GM12878 (cell line): ENCODE measurements at regions not wholly inside any gene's neighbourhood (a gene's known extent, or its start where the extent isn't known, plus 50 kb on each side); places are given as distances from the start of the nearest gene placed in this dataset.

ENCODE experiments used
- ATAC-seq: fragments of 200-7000 bp; cut with Tn5 transposase; 3 replicates; pipeline ENCODE4 v1.9.1; 2020; ENCODE audit warnings: mild to moderate bottlenecking, moderate library complexity
- BruUV-seq: library from RNA; stranded (reverse); fragments of 400-500 nt; replicated peaks from 2 replicates; lab custom pipeline; 2021; lab: Mats Ljungman, UMichigan
- CTCF ChIA-PET: fragments of 300-600 bp; sonication (Branson Sonifier 250); formaldehyde crosslinking; extraction: SDS; loops from one replicate; lab custom pipeline; 2021; ENCODE audit warnings: inconsistent platforms; lab: Yijun Ruan, JAX
- POLR2A ChIA-PET: fragments of 350-600 bp; formaldehyde crosslinking; extraction: SDS; loops from one replicate; lab custom pipeline; 2021; ENCODE audit warnings: inconsistent platforms; lab: Charles Lee
- RAD21 ChIA-PET: fragments of 300-600 bp; sonication (Branson Sonifier 250); formaldehyde crosslinking; loops from one replicate; lab custom pipeline; 2023; ENCODE audit warnings: antibody characterized with exemption; ENCODE audit not compliant: unreplicated experiment; lab: Charles Lee
- SMC1A ChIA-PET: fragments of 300-600 bp; sonication (Branson Sonifier 250); formaldehyde crosslinking; loops from one replicate; lab custom pipeline; 2023; ENCODE audit not compliant: unreplicated experiment, uncharacterized antibody; lab: Charles Lee
- DNase-seq: peaks from one replicate; pipeline ENCODE4 v3.0.0-alpha.2; 2011; ENCODE audit warnings: low read depth, low spot score
- FAIRE-seq: peaks from 3 replicates; lab custom pipeline; 2011; peaks lifted over from hg19 to GRCh38; lab: Jason Lieb, UNC
- H2AFZ ChIP-seq: 2 replicates; pipeline ENCODE4 v1.6.0; 2011; ENCODE audit warnings: low read depth, low read length, control low read depth; ENCODE audit not compliant: control insufficient read depth
- H3K27ac ChIP-seq: 2 replicates; pipeline ENCODE4 v1.5.1; 2011; ENCODE audit warnings: control low read depth; ENCODE audit not compliant: control insufficient read depth, insufficient read depth
- H3K27me3 ChIP-seq, 2 experiments: replicated peaks in 1 of 2; 2 replicates each; pipeline versions ENCODE4 v1.6.0 to v1.6.1; 2011; ENCODE audit warnings: low read length in 1 of 2; ENCODE audit not compliant: control insufficient read depth in 2 of 2, insufficient read depth in 2 of 2
- H3K36me3 ChIP-seq, 2 experiments: 2 replicates each; pipeline ENCODE4 v1.5.1; 2011; ENCODE audit warnings: low read length in 1 of 2; ENCODE audit not compliant: control insufficient read depth in 2 of 2, insufficient read depth in 2 of 2
- H3K4me1 ChIP-seq: 2 replicates; pipeline ENCODE4 v1.6.1; 2011; ENCODE audit warnings: mild to moderate bottlenecking, low read length, moderate library complexity, mixed read lengths; ENCODE audit not compliant: control insufficient read depth, insufficient read depth
- H3K4me2 ChIP-seq: 2 replicates; pipeline ENCODE4 v1.6.0; 2011; ENCODE audit warnings: control low read depth; ENCODE audit not compliant: control insufficient read depth, insufficient read depth
- H3K4me3 ChIP-seq: fragments of 200-600 bp; sonication (generic); 2 replicates; pipeline ENCODE4 v1.5.1; 2016
- H3K79me2 ChIP-seq: 2 replicates; pipeline ENCODE4 v1.6.0; 2011; ENCODE audit warnings: low read length; ENCODE audit not compliant: control insufficient read depth, insufficient read depth
- H3K9ac ChIP-seq: 2 replicates; pipeline ENCODE4 v1.8.0; 2011; ENCODE audit warnings: low read length, control low read depth, mixed read lengths; ENCODE audit not compliant: control insufficient read depth, insufficient read depth
- H3K9me3 ChIP-seq: replicated peaks from 3 replicates; pipeline ENCODE4 v1.5.1; 2011; ENCODE audit warnings: mild to moderate bottlenecking, low read length; ENCODE audit not compliant: control insufficient read depth, insufficient read depth
- H4K20me1 ChIP-seq: 2 replicates; pipeline ENCODE4 v1.6.0; 2011; ENCODE audit not compliant: control insufficient read depth, insufficient read depth
- NFYA ChIP-seq: IDR thresholded peaks from 2 replicates; pipeline ENCODE4 v1.6.1; 2011; ENCODE audit warnings: low read depth, mild to moderate bottlenecking, low read length, improper control_type of control experiment, borderline replicate concordance
- STAT1 ChIP-seq: fragments of 450-650 bp; conservative IDR thresholded peaks from 2 replicates; pipeline ENCODE4 v1.6.1; 2014; ENCODE audit warnings: antibody characterized with exemption, mild to moderate bottlenecking
- TBL1XR1 ChIP-seq: IDR thresholded peaks from 2 replicates; pipeline ENCODE4 v1.6.1; 2012; ENCODE audit warnings: low read depth, low read length, improper control_type of control experiment
- ZBTB11 ChIP-seq: fragments of 450-650 bp; formaldehyde crosslinking; IDR thresholded peaks from 2 replicates; pipeline ENCODE4 v1.5.0; 2022; ENCODE audit warnings: mild to moderate bottlenecking, missing genetic modification characterization
- ZNF687 ChIP-seq: fragments of 450-650 bp; IDR thresholded peaks from 2 replicates; pipeline ENCODE4 v1.6.1; 2017; ENCODE audit warnings: mild to moderate bottlenecking, moderate library complexity
- WGBS: methylation state at CpG from one replicate; pipeline ENCODE4 v1.1.6; 2016; ENCODE audit warnings: low lambda C conversion rate; ENCODE audit not compliant: insufficient replicate concordance, insufficient coverage; ENCODE audit errors: missing lambda C conversion rate; 5-methylcytosine and 5-hydroxymethylcytosine counted together
- in situ Hi-C: fragments of 300-500 bp; cut with MboI; formaldehyde crosslinking; loops from 9 replicates; pipeline ENCODE4 v1.14.3; 2018; ENCODE audit warnings: mixed read lengths
- intact Hi-C: fragments of 100-400 bp; cut with micrococcal nuclease; formaldehyde crosslinking; loops from one replicate; pipeline ENCODE4 v1.14.2; 2022; ENCODE audit not compliant: unreplicated experiment

- TF ChIP-seq ZBTB11 (no peak), ZNF687 (no peak), STAT1 (no peak), TBL1XR1 (no peak), NFYA (no peak)
- no peaks in the 10 kb centered on the region for H3K4me1 ChIP-seq
- ChIA-PET SMC1A (no interaction called here), POLR2A (no interaction called here), CTCF (no interaction called here), RAD21 (no interaction called here)
- no peaks in the 10 kb centered on the region for H3K9me3 ChIP-seq
- H3K9ac ChIP-seq: no peak overlapping the region
- DNase-seq (no peak), ATAC-seq (no peak), FAIRE-seq (no peak)
- no peaks in the 10 kb centered on the region for H3K27me3 ChIP-seq
- H3K4me3 ChIP-seq: no peak overlapping the region
- WGBS: no CpG with 5 or more reads among the region's 2 CpGs
- intact Hi-C loops (no loop called here), in situ Hi-C loops (no loop called here)
- no peak overlapping the region for H3K4me2 ChIP-seq
- no TSS peak for BruUV-seq
- no peaks in the 10 kb centered on the region for H3K36me3 ChIP-seq
- H3K27ac ChIP-seq: no peak overlapping the region
- H2AFZ ChIP-seq: no peak overlapping the region
- H3K79me2 ChIP-seq: no peaks in the 10 kb centered on the region
- no peaks in the 10 kb centered on the region for H4K20me1 ChIP-seq
Observed at GRCh38 chr12:78617683-78618082, 246.9 kb upstream of the SYT1 start.
